HG02571 (cell line): ENCODE measurements at regions not wholly inside any gene's neighbourhood (a gene's known extent, or its start where the extent isn't known, plus 50 kb on each side); places are given as distances from the start of the nearest gene placed in this dataset.
"Not testable (repeated sequence)": the region's sequence is repeated elsewhere in the genome, so short reads cannot be mapped to it uniquely, and the experiment has no call there.

Experiments
- ATAC-seq: cut with Tn5 transposase; IDR thresholded peaks from one replicate; pipeline ENCODE4 v1.9.1; 2021; ENCODE audit warnings: mild to moderate bottlenecking, moderate library complexity; ENCODE audit not compliant: unreplicated experiment

DNA sequence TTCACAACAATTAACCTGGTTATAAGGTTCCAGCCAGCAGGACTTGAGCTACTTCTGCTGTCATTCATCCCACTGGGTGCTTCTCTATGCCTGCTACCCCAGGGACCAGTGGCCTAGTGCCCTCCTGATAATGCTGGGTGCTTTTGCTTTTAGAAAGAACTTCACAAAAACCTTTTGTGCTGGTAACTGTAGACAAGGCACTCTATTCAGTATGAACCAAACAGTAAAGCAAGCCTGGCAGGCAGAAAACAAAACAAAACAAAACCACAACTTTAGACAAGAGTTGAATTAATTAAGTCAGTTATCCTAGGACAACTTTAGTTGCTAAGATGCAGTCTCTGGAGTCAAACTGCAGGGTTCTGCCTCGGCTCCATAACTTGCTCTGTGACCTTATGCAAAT is 61.9 kb upstream of the ADGRL2 start:
- ATAC-seq: no peak

DNA sequence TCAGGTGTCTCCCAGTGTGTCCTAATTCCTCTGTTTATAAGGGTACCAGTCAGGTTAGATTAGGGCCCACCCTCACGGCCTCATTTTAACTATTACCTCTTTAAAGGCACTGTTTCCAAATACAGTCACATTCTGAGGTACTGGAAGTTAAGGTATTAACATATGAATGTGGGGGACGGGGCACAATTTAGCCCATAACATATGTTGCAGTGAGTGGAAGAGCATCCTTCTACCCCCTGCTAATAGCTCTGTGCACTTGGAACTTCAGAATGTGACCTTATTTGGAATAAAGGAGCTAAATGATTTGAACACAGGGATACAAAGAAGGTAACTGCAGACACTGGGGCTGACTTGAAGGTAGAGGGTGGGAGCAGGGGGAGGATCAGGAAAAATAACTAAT is 67.3 kb upstream of the ADGRL2 start:
- no peak for ATAC-seq

DNA sequence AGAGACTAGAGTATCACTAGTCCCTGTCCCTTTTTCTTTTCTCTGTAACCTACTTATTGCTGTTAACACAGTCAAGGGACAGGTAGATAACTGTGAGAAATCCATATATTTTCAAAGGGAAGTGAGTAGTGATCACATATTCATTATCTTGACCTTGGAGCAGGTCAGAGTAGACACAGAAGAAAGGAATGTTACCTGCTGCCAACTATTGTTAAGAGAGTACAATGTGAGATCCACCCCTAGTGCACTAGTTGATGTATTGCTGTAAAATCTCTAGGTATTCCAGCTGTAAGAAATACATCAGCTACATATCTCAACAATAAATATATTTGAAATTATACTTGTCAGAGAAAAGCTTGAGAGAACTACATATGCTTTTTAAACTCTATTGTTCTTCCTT is 68.7 kb upstream of the ADGRL2 start:
- no peak for ATAC-seq

DNA sequence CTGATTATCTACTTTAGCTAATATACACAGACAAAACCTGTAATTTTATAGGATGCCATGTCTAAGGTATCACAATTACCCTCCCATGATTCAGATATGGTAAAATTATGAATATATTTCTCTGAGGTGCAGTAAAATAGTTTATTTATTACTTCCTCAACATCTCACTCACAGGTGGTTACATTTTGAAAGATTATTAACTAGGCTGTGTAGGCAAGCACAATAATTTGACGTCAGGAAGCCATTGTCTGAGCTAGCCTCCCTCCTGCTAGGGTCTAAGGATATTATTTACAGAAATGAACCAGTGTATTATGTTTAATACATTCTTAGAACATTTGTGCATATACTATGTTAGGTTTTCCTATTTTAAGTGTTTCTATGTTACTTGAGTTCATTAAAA is 69.9 kb upstream of the ADGRL2 start:
- no peak for ATAC-seq

DNA sequence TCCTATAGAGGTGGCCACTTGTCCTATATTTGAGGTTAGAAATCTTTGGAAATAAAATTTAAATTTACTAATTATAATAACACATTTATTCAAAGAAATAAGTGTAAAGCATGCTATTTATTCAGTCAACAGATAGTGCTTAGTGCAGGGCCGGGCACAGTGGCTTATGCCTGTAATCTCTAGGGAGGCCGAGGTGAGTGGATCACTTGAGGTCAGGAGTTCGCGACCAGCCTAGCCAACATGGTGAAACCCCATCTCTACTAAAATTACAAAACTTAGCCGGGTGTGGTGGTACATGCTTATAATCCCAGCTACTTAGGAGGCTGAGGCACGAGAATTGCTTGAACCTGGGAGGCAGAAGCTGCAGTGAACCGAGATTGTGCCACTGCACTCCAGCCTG is 70.4 kb upstream of the ADGRL2 start:
- ATAC-seq: not testable (repeated sequence)

DNA sequence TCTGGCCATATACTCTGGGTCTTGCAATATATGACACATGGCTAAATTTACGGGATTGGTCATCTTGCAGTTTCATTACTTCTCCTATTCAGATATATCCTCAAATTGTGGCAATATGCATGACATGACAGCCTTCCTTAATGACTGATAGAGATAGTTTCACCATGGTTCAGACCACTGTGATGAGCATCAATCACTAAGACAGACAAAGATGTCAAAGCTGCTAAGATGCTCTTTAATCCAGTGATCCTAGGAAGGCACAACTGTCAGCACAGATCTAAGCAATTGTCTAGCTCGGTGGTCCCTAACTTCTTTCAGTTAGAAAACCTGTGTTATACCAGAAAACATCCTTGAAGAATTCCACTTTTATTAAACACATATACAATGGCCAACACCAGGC is 70.9 kb upstream of the ADGRL2 start:
- ATAC-seq: no peak

DNA sequence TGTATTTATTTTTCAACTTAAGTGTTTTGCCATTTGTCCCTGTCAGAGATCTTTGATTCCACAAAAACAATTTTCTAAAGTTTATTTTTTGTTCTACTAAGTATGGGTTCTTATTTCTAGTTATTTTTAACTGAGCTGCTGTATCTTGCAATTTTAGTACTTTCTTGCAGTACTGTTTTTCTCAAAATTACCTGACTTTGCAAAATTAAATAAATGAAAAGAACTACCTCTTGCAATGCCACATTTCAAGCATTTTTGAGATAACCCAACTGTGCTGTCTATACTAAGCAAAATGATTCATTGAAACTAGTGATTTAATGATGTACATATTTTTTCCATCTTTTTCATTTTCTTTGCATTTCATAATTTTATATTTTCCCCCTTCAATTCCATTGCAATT is 71.5 kb upstream of the ADGRL2 start:
- ATAC-seq: no peak

DNA sequence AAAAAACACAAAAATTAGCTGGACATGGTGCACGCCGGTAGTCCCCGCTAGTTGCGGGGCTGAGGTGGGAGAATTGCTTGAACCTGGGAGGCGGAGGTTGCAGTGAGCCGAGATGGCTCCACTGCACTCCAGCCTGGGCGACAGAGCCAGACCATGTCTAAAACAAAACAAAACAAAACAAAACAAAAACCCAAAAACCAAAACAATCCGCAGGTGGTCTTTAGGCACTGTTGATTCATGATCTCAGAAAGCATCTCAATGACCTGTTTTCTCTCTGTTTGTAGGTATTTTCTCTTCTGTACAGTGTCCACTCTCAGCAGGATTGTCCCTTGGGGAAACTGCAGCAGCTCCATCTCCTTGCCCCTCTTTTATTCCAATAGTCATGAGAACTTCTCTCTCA is 74.9 kb upstream of the ADGRL2 start:
- ATAC-seq: no peak

DNA sequence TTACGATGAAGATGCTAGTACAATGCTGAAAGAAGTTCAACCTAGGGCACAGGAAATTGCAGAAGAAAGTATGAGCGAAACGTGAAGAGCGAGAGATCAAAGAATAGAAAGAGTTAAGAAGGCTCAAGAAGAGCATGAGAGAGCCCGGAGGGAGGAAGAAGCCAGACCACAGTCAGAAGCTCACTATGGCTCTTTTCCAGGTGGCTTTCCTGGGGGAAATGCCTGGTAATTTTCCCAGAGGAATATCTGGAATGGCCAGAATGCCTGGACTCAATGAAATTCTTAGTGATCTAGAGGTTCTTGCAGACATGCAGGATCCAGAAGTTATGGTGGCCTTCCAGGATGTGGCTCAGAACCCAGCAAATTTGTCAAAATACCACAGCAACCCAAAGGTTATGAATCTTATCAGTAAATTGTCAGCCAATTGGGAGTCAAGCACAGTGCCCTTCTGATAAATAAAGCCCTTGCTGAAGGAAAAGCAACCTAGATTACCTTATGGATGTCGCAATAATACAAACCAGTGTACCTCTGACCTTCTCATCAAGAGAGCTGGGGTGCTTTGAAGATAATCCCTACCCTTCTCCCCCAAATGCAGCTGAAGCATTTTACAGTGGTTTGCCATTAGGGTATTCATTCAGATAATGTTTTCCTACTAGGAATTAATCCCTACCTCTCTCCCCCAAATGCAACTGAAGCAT is 78.0 kb upstream of the ADGRL2 start:
- ATAC-seq: not testable (repeated sequence)

DNA sequence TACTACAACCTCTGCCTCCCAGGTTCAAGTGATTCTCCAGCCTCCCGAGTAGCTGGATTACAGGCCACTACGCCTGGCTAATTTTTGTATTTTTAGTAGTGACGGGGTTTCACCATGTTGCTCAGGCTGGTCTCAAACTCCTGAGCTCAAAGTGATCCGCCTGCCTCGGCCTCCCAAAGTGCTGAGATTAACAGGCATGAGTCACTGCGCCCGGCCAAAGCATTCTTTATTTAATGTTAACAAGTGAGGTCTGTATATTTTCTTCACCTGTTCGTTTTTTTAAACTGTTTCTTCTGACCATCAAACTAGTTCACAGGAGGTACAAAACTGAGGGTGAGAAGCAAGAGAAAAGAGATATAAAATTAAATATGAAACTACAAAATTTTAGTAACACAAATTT is 80.5 kb upstream of the ADGRL2 start:
- ATAC-seq: not testable (repeated sequence)

DNA sequence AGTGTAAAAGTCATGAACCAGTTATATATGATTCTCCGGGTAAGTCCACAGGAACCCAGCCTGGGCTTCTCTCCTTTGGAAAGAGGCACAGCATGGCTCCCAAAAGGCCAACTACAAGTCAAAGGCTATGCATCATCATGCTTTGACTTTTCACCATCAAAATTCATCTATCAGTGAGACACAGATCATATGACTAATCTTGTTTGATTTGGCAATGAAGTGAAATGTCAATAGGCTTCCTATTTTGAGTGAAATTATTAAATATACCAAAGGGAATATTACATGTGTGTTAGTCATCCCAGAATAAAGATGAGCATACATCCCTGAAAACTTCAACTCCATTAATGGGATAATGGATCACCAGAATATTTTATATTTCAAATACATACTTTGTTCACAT is 83.5 kb upstream of the ADGRL2 start:
- no peak for ATAC-seq

DNA sequence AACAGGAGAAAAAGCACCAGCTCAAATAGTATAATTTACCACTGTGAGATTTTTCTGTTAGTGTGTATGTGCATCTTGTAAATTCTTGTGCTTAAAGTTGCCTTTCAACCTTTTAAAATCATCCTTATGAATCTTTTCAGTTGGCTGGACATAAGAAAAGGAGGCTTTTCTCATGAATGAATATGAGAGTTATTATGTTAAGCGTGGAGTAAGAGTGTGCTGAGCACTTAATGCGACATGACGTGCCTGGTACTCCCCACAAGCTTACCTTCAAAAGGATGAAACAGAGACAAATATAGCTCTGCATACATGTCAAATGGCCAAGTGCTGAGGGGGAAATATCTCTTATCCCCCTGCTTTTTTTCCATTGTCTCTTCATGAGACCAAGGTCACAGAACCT is 85.3 kb upstream of the ADGRL2 start:
- ATAC-seq: no peak

DNA sequence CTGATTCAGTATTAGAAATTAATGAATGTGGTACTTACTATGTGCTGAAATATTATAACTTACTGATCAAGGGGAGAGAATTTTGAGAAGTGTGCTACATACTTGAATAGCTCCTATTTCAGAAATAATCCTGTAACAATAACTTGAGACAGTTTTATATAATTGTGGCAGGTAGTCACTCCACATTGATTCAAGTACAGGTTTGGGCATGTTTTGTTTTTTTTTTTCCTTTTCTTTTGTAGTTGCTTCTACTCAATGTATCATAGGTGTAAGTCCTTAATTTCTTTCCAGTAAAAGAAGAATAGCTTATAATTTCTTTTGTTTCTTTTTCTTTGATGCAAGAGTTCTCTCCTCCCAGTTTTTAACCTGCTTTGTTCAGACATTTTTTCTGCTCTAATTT is 86.1 kb upstream of the ADGRL2 start:
- ATAC-seq: no peak

DNA sequence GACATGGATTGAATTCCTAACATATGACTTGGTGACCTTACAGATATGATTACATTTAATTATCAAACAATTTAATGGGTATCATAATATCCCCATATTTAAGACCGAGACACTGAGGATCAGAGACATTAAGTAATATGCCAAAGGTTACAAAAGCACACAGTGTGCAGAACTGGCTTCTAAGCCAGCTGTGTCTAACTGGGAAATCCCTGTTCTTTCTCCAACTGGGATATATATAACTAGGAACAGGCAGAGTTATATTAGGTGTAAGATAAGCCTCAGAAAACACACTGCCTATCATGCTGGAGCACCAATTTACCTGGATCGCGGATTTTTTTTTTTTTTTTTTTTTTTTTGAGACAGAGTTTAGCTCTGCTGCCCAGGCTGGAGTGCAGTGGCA is 88.3 kb upstream of the ADGRL2 start:
- ATAC-seq: no peak

DNA sequence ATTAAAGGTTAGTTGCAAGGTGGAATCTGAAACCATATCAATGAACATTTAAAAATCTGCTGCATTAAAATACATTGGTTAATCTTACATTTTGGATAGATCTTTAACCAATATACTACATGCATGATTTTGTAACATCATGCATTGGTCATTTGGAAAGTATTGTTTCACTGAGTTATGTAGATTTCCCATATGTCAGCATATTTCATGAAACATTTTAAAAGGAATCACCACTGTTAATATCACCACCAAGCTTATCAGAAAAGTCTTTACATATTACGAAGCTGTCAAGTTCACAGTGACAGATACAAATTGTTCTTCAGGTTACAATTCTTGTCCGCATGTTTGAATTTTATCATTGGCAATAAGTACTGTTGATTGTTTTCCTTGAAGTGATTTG is 89.9 kb upstream of the ADGRL2 start:
- ATAC-seq: no peak

DNA sequence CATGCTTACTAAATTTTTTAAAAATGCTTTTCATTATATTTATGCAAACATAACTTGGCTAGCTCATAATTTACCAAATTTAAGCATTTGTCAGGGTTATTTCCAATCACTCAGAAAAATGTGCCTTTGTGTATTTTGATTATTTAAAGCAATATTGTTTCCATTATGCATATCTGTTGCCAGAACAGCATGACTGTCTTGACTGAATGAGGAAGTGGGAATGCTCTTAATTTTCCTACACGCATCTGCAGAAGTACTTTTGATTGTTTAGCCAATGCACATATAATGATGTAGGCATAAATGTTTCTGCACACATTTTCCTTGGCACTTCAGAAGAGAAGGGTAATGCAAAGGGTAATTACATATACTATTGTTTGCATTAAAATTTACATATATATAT is 92.5 kb upstream of the ADGRL2 start:
- no peak for ATAC-seq

DNA sequence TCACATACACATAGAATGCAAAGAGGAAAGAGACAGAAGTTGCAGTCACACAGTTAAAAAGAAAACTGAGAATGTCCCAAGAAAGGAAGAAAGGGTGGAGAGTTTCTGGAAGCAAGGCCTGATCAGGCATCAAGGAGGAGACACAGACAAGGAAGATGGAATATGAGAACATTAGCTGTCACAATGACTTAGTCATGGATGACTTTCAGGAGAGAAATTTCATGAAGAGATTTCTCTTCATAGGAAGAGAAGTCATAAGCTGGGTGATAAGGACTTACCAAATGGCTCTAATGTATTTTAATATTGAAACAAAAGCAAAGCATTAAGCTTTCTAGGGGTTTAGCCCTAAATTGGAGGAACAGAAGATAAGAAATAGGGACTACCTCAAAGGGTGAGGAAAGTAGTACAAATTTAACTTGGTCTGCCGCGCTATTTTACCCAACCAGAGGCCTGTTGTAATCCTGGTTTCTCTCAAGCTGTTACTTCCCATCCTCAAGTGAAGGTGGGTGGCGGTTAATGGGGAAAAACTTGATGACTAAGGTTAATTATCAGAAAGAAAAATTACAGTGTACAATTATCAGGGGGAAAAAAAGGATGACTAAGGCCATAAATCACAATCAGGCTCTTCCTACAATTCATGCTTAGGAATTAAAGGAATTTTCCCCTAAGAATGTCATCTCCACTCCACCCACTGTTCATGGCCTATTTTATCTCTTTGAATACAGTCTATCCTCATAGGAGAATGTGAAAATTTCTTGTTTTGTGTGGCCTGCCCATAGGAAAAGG is 93.9 kb upstream of the ADGRL2 start:
- no peak for ATAC-seq

DNA sequence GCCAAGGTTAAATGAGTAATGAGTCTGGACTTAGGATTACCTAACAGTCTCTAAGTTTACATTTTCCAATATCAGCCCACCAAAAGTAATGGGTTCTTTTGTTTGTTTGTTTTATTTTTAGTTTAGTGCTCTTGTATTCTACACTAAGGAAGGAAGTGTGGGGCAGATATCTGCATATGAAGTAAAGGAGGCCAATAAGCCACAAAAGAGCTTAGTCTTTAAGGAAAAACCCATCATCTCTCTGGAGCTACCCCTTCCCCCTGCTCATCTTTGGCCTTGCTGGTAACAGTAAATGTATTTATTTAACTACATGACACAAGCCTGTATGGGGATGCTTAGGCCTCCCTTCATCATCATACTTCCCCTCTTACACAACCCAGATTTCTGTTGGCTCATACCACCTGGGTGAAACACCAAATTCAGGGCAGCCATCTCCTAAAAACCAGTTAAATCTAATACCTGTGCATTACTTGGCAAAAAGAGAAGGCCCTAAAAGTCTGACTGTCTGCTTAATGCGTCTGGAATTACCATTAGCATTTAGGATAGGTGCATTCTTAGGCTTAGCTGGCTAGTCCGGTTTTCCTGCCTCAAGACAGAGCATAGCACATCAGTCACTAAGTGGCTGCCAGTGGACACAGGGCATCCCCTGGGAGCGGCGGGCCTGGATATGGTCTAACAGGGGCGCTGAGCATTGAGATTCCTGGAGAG is 96.8 kb upstream of the ADGRL2 start:
- ATAC-seq: no peak

DNA sequence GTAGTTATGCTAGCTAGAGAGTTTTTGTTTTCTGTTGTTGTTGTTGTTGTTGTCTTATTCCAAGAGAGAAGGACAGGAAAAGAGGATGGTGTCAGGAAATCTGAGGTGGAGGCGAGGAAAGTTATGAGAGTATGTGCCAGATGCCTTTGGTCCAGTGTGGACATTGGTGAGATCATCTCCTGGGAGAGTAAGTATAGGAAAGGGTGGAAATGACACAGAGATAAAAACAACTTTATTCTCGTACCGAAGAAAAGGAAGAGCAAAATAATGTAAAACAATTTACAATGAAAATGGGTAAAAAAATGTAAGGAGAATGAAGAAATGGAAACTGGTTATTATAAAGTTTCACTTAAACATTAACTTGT is 97.4 kb upstream of the ADGRL2 start:
- ATAC-seq: no peak

DNA sequence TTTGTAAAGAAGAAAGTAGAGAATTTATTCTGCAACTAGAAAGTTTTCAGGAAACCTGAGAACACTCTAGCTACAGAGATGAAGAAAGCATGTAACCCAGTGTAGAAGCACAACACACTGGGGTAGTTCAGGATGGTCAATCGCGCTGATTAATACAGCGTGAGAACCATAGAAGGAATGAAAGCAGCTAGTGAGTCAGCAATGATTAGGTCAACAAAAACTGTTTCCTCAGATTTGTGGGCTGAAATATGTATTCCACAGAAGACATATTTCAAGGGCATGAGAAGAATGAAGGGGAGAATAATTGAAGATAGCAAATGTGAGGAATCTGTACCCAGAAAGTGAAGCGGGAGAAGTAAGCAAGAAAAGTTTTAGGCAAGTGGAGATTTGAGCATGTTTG is 97.8 kb upstream of the ADGRL2 start:
- ATAC-seq: no peak

DNA sequence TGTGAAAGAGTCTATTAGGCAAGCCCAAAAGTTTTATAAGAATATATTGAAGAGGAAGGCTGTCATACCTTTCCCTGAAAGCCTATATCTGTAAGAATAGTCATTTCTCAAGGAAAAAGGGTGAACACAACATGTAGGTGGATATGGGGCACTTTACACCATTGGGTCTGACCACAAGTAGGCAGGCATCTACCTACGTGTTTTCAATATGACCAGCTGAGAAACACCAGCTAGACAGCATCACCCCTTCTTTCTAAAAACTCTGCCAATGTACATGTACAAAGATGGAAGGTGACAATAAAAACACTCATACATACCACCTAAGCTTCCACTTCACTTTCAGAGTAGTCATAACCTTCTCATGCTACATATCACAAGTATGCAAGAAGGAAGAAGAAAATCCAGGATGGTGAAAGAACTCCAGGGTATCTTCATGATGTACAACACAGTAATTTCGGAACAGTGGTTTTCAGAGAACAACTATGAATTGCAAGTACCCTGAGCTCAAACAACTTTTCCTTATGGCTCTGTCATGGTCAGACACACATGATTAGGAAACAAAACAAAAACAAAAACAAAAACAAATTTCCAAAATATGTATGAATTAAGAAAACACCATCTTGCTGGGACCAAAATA is 98.5 kb upstream of the ADGRL2 start:
- ATAC-seq: no peak
